Keratinocyte (primary cell): ENCODE measurements at regions not wholly inside any gene's neighbourhood (a gene's known extent, or its start where the extent isn't known, plus 50 kb on each side); places are given as distances from the start of the nearest gene placed in this dataset.
"Not testable (repeated sequence)": the region's sequence is repeated elsewhere in the genome, so short reads cannot be mapped to it uniquely, and the experiment has no call there.

Experiments used
- DNase-seq: peaks from one replicate; pipeline ENCODE4 v3.0.0-alpha.2; 2011; ENCODE audit warnings: low read depth, missing footprints, low spot score
- FAIRE-seq: peaks from 2 replicates; lab custom pipeline; 2011; peaks lifted over from hg19 to GRCh38; lab: Jason Lieb, UNC
- H2AFZ ChIP-seq: 2 replicates; pipeline ENCODE4 v1.6.0; 2012; ENCODE audit warnings: low read length, control low read depth, inconsistent platforms; ENCODE audit not compliant: control insufficient read depth
- H3K27ac ChIP-seq: 2 replicates; pipeline ENCODE4 v1.5.1; 2011; ENCODE audit warnings: low read length; ENCODE audit not compliant: control insufficient read depth, insufficient read depth
- H3K27me3 ChIP-seq: 3 replicates; pipeline ENCODE4 v1.6.0; 2011; ENCODE audit warnings: low read length; ENCODE audit not compliant: control insufficient read depth, insufficient read depth; ENCODE audit errors: extremely low read depth
- H3K36me3 ChIP-seq, 2 experiments: 2 replicates in 1 of 2; 3 replicates in 1 of 2; pipeline ENCODE4 v1.5.1; 2011; ENCODE audit warnings: low read length in 2 of 2, mild to moderate bottlenecking in 1 of 2; ENCODE audit not compliant: control insufficient read depth in 2 of 2, insufficient read depth in 2 of 2; ENCODE audit errors: extremely low read depth in 1 of 2
- H3K4me1 ChIP-seq: 3 replicates; pipeline ENCODE4 v1.5.1; 2011; ENCODE audit warnings: low read length; ENCODE audit not compliant: control insufficient read depth, insufficient read depth; ENCODE audit errors: extremely low read depth
- H3K4me2 ChIP-seq: 3 replicates; pipeline ENCODE4 v1.6.0; 2011; ENCODE audit warnings: low read depth, low read length; ENCODE audit not compliant: control insufficient read depth, insufficient read depth; ENCODE audit errors: extremely low read depth
- H3K4me3 ChIP-seq, 3 experiments: fragments of 200-600 bp in 1 of 3; sonication (generic) in 1 of 3; 2 replicates in 2 of 3; 3 replicates in 1 of 3; pipeline ENCODE4 v1.5.1; 2011 to 2016; ENCODE audit warnings: low read length in 3 of 3, mild to moderate bottlenecking in 3 of 3, control low read depth in 2 of 3, inconsistent platforms in 1 of 3, low read depth in 1 of 3, mixed read lengths in 1 of 3, mixed run types in 1 of 3, moderate library complexity in 1 of 3; ENCODE audit not compliant: control insufficient read depth in 2 of 3, insufficient read depth in 2 of 3; ENCODE audit errors: extremely low read depth in 1 of 3
- H3K79me2 ChIP-seq: 2 replicates; pipeline ENCODE4 v1.6.0; 2012; ENCODE audit warnings: low read length; ENCODE audit not compliant: control insufficient read depth, insufficient read depth
- H3K9ac ChIP-seq: 3 replicates; pipeline ENCODE4 v1.6.0; 2011; ENCODE audit warnings: low read length; ENCODE audit not compliant: control insufficient read depth, insufficient read depth; ENCODE audit errors: extremely low read depth
- H3K9me1 ChIP-seq: 3 replicates; pipeline ENCODE4 v1.6.0; 2011; ENCODE audit warnings: low read length; ENCODE audit not compliant: control insufficient read depth, insufficient read depth; ENCODE audit errors: extremely low read depth
- H3K9me3 ChIP-seq: 2 replicates; pipeline ENCODE4 v1.5.1; 2012; ENCODE audit warnings: low read depth, low read length; ENCODE audit not compliant: control insufficient read depth
- H4K20me1 ChIP-seq: 3 replicates; pipeline ENCODE4 v1.6.0; 2011; ENCODE audit warnings: low read length; ENCODE audit not compliant: control insufficient read depth, insufficient read depth; ENCODE audit errors: extremely low read depth
- EZH2 ChIP-seq: IDR thresholded peaks from one replicate; pipeline ENCODE4 v1.6.1; 2012; ENCODE audit warnings: inconsistent platforms, mild to moderate bottlenecking, low read length, moderate library complexity
- dilution Hi-C: fragments of 300-500 bp; cut with MboI; formaldehyde crosslinking; loops from one replicate; pipeline ENCODE4 v1.7.0; 2020; ENCODE audit warnings: low sequenced_read_pairs; ENCODE audit not compliant: extremely low pct_ligation_motif_present
- TF ChIP-seq, protein P1 (sequence below), 3 experiments: IDR thresholded peaks in 1 of 3; conservative IDR thresholded peaks in 1 of 3; optimal IDR thresholded peaks in 1 of 3; 2 replicates in 2 of 3; 3 replicates in 1 of 3; pipeline versions ENCODE3 to v1.5.1; 2011; ENCODE audit warnings: low read length in 3 of 3, mild to moderate bottlenecking in 3 of 3, moderate library complexity in 2 of 3, control low read depth in 1 of 3, inconsistent platforms in 1 of 3; ENCODE audit not compliant: insufficient read depth in 2 of 3; ENCODE audit errors: extremely low read depth in 1 of 3

DNA sequence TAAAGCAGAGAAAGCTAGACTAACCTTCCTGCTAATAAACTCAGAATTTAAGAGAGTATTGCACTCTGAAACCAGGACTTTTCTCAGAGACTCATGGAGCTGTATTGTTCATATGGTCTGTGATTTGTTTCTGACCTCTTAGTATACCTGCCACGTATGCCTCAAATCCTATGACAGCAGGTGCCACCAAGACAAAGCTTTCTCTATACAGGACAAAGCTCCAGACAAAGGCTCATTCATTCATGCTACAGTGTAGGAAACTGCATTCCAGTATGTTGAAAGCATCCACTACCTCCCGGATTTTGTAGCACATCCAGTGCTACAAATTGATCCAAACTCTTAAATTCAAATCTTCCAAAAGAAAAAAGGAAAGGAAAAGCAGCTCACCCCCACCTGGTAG, 178.3 kb downstream of the CHIC2 start:
- no peaks in the 10 kb centered on the region for H3K9me1 ChIP-seq
- no peaks in the 10 kb centered on the region for H3K36me3 ChIP-seq
- H3K4me3 ChIP-seq: no peak overlapping the region
- dilution Hi-C loops: no loop called here
- H4K20me1 ChIP-seq: no peaks in the 10 kb centered on the region
- no peaks in the 10 kb centered on the region for H3K9me3 ChIP-seq
- no peak overlapping the region for H2AFZ ChIP-seq
- no peak overlapping the region for H3K9ac ChIP-seq
- H3K79me2 ChIP-seq: no peaks in the 10 kb centered on the region
- H3K4me2 ChIP-seq: no peak overlapping the region
- no peak for FAIRE-seq
- no peak for DNase-seq
- H3K4me1 ChIP-seq: no peaks in the 10 kb centered on the region
- H3K27me3 ChIP-seq: peaks cover 3% of the 10 kb centered on the region
- no peak overlapping the region for H3K27ac ChIP-seq
- TF ChIP-seq EZH2: no peak
- TF ChIP-seq, protein P1, sequence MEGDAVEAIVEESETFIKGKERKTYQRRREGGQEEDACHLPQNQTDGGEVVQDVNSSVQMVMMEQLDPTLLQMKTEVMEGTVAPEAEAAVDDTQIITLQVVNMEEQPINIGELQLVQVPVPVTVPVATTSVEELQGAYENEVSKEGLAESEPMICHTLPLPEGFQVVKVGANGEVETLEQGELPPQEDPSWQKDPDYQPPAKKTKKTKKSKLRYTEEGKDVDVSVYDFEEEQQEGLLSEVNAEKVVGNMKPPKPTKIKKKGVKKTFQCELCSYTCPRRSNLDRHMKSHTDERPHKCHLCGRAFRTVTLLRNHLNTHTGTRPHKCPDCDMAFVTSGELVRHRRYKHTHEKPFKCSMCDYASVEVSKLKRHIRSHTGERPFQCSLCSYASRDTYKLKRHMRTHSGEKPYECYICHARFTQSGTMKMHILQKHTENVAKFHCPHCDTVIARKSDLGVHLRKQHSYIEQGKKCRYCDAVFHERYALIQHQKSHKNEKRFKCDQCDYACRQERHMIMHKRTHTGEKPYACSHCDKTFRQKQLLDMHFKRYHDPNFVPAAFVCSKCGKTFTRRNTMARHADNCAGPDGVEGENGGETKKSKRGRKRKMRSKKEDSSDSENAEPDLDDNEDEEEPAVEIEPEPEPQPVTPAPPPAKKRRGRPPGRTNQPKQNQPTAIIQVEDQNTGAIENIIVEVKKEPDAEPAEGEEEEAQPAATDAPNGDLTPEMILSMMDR (optimal IDR thresholded peaks at IDR 0.05 in 1 of 3, IDR thresholded peaks at IDR 0.05 in 1 of 3, conservative IDR thresholded peaks at IDR 0.05 in 1 of 3; ENCODE audit: extremely low read depth in 1 of 3, insufficient read depth in 2 of 3, low read length in 3 of 3): no peak

DNA sequence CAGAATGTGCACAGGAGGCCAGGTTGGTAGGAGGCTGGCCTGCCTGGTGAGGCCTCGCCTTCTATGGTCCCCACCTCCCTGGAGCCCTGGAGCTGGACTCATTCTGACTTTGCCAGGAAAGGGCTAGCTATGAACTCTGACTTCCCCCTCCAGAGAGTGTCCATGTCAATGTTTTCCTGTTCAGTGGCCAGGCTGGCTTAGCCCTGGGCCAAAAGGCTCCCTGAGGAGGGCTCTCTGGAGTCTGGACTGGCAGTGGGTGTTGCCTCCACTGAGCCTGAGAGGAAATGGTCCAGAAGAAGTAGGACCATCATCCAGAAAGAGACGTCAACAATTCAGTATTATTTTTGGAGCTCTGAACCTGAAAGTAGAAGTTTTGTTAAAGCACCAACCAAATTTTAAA, 178.7 kb downstream of the CHIC2 start:
- no peak overlapping the region for H3K4me2 ChIP-seq
- no peaks in the 10 kb centered on the region for H3K9me1 ChIP-seq
- no peak overlapping the region for H2AFZ ChIP-seq
- DNase-seq (no peak), FAIRE-seq (no peak)
- no peaks in the 10 kb centered on the region for H3K9me3 ChIP-seq
- no peaks in the 10 kb centered on the region for H3K4me1 ChIP-seq
- H3K79me2 ChIP-seq: no peaks in the 10 kb centered on the region
- H3K9ac ChIP-seq: no peak overlapping the region
- H3K36me3 ChIP-seq: no peaks in the 10 kb centered on the region
- H4K20me1 ChIP-seq: no peaks in the 10 kb centered on the region
- no peak for TF ChIP-seq EZH2
- TF ChIP-seq, protein P1 (optimal IDR thresholded peaks at IDR 0.05 in 1 of 3, IDR thresholded peaks at IDR 0.05 in 1 of 3, conservative IDR thresholded peaks at IDR 0.05 in 1 of 3; ENCODE audit: extremely low read depth in 1 of 3, insufficient read depth in 2 of 3, low read length in 3 of 3): no peak
- dilution Hi-C loops: no loop called here
- H3K27ac ChIP-seq: no peak overlapping the region
- H3K4me3 ChIP-seq: no peak overlapping the region
- H3K27me3 ChIP-seq: peaks cover 3% of the 10 kb centered on the region

DNA sequence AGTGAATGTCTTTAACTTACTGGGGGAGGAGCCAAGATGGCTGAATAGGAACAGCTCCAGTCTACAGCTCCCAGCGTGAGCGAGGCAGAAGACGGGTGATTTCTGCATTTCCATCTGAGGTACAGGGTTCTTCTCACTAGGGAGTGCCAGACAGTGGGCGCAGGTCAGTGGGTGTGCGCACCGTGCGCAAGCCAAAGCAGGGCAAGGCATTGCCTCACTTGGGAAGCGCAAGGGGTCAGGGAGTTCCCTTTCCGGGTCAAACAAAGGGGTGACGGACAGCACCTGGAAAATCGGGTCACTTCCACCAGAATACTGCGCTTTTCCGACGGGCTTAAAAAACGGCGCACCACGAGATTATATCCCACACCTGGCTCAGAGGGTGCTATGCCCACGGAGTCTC, 187.3 kb downstream of the CHIC2 start:
- DNase-seq, H3K4me3 ChIP-seq, H3K9ac ChIP-seq, H3K9me1 ChIP-seq, H3K27ac ChIP-seq, H2AFZ ChIP-seq, H3K27me3 ChIP-seq, H3K9me3 ChIP-seq, H3K79me2 ChIP-seq, FAIRE-seq, H3K4me2 ChIP-seq, H4K20me1 ChIP-seq, H3K36me3 ChIP-seq, dilution Hi-C loops, H3K4me1 ChIP-seq: not testable (repeated sequence)
